HG03139 (cell line): ENCODE measurements at regions not wholly inside any gene's neighbourhood (a gene's known extent, or its start where the extent isn't known, plus 50 kb on each side); places are given as distances from the start of the nearest gene placed in this dataset.

ENCODE experiments used
- ATAC-seq: cut with Tn5 transposase; IDR thresholded peaks from one replicate; pipeline ENCODE4 v1.9.1; 2021; ENCODE audit not compliant: unreplicated experiment

GRCh38 chr11:80636999-80637398 is 1196.2 kb upstream of the TENM4 start:
- no peak for ATAC-seq

DNA sequence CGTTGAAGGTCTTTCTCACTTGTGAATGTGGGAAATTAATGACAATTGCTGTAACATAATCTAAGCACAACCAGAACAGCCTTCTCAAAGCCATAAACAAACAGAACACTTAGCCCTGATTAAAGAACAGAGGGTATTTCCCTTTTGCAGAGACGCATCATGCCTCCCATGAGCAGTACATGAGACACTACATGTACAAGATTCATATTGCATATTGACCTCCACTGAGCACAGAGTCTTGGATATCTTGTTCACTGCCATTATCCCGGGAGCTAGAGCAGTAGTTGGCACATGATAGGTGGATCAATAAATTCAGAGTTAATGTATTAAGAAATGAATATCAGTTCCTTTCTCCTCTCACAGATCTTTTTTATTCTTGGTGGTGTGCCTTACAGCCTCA is 1194.3 kb upstream of the TENM4 start:
- no peak for ATAC-seq

- no peak for ATAC-seq
These were observed 1191.9 kb upstream of the TENM4 start for GRCh38 chr11:80632691-80633090.

DNA sequence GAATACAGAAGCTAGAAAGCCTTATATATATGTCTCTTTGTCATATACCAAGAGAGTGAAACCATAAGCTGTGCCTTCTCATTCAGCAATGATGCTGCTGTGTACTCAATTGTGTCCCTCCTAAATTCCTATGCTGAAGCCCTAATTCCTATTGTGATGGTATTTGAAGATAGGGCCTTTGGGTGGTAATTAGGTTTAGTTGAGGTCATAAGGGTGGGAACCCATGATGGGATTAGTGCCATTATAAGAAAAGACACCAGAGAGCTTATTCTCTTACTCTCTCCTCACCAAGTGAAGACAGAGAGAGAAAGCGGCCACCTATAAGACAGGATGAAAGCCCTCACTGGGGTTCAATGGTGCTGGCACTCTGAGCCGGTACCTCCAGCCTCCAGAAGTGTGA is 1191.3 kb upstream of the TENM4 start:
- no peak for ATAC-seq

GRCh38 chr11:80629466-80629865 is 1188.6 kb upstream of the TENM4 start:
- ATAC-seq, result no peak

DNA sequence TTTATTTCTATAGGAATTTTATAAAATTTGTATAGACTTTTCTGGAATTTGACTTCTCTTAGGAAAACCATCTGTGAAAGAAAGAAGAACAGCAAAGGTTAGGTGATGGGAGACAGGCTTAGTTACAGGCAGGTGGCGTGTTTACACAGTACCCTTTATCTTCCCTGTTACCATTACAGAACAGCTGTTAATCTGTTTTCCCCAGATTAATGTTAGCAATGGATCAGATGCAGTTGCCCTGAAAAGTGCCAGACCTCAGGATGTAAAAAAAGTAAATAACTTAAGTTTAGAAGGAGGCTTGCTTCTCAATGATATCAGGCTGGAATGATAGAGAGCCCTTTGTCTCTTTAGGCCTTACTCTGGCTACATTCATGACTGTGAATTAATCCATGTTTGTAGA is 1186.5 kb upstream of the TENM4 start:
- no peak for ATAC-seq

GRCh38 chr11:80626721-80627120 is 1185.9 kb upstream of the TENM4 start:
- no peak for ATAC-seq

DNA sequence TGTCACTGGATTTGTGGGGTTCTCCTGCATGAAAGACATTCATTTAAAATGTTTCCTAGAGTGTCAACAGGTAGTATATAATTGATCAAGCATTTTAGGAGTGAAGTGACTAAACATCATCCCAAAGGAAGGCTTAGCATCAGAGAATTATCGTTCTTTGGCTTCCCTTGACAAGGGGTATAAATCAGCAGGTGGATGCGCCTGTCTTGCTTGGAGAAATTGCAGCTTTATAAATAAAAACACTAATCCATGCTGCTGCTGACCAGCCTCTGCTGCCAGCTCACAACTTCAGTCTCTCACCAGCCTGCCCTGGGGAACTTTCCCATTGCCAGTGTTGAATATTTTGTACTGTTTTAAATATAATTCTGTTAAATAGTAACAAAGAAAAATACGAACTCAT is 1184.7 kb upstream of the TENM4 start:
- no peak for ATAC-seq

DNA sequence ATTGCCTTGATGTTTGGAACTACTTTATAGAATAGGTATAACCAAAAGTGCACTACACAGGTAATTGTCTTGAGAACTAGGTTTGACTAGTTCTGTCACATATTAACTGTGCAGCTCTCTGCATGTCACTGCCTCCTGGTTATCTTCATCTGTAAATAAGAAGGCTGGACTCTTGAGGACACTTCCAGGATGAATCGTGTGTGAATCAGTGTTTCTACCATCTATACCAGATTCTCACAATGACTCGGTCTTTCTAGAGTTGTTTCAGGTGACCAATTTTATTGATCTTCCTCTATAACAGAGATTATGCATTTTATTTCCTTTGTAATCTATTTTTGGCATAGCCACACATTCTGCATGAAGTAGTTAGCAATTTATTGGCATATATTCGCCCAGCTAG is 1181.0 kb upstream of the TENM4 start:
- no peak for ATAC-seq

GRCh38 chr11:80620867-80621266 is 1180.0 kb upstream of the TENM4 start:
- ATAC-seq, result no peak

DNA sequence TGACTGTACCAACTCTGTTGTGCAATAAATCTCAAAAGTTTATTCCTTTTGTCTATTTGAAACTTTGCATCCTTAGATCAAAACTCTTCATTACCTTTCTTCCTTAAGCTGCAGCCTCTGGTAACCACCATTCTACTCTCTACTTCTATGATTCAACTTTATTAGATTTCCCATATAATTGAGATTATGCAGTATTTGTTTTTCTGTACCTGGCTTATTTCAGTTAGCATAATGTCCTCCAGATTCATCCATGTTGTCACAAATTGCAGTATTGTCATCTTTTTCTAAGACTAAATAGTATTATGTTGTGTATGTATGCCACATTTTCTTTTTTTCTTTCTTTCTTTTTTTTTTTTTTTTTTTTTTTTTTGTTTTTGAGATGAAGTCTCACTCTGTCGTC is 1176.3 kb upstream of the TENM4 start:
- no peak for ATAC-seq

DNA sequence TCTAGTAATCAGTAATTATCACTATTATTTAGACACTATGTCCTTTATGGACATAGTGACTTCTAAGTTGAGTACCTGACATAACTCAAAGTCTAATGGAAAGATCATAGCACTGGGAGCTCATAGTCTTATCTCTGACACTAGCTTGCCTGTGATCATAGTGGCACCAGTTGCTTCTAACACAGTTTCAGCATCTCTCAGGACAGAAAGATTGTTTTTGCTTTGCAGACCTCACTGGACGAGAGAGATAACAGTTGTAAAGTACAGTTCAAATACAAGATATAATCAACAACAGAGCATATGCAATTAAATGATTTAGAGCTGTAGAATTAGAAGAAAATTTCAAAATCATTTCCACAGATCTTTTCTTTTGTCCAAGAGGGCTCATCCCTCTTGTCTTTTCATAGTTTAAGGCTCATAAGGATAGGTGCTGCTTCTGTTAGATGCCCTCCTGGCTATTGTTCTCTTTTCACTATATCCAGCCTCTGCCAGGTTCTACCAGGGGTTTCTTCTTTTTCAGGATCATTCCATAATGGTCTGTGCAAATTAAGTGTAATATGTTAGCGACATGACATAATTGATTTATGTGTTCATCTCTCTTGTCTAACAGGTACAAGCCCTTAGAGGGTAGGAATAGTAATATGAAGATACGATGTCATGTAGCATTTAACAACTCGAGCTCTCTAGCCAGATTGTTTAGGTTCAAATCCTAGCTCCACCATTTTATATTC is 1175.4 kb upstream of the TENM4 start:
- no peak for ATAC-seq

GRCh38 chr11:80613655-80614054 is 1172.8 kb upstream of the TENM4 start:
- no peak for ATAC-seq

GRCh38 chr11:80610516-80610915 is 1169.7 kb upstream of the TENM4 start:
- ATAC-seq, result no peak

GRCh38 chr11:80603472-80603871 is 1162.6 kb upstream of the TENM4 start:
- no peak for ATAC-seq

GRCh38 chr11:80598905-80599304 is 1158.1 kb upstream of the TENM4 start:
- no peak for ATAC-seq

GRCh38 chr11:80596291-80596810 is 1155.5 kb upstream of the TENM4 start:
- ATAC-seq, result no peak

DNA sequence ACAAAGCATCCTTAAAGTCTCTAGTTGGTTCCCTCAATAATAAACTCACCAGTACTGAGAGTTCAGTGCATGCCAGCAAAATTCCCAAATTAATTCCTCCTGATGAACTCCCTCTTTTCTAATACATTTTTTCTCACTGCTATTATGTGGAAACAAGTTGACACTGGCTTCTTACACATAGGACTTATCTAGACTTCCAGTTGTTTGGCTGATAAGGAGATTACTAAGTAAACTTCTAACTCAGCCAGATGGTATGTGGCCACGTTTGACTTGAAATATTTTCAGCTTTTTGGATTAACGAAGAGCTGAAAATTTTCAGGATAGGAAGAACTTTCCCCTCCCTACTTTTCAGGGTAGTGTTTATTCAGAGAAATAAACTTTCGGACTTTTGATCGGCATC is 1154.2 kb upstream of the TENM4 start:
- ATAC-seq, result no peak

DNA sequence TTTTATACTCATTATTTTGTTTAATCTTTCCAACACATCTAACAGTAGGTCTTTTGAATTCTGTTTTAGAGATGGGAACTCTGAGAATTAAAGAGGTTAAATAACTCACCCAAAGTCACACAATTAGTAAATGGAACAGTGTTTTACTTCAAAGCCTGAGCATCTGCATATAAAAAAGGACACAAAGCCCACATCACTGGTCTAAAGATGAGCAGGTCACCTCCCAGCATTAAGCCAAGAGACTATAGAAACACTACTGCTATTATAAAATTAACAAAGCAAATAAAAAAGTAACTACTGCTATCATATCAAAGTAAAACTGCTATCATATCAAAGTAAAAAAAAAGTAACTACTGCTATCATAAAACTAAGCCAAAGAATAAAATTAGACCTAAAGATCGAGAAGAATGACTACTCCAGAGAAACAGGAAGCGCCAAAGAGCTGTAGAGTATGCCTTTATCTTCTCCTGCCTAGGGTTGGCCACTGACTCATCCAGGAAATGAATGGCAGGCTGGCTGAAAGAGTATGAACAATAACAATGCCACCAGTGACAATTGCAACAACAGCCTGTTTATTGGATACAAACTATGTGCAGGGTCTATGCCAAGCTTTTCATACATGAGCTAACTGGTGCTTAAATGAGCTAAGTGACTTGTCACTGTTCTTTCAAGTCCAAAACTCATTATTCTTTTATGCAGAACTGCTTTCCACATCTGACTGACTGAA is 1153.0 kb upstream of the TENM4 start:
- no peak for ATAC-seq

DNA sequence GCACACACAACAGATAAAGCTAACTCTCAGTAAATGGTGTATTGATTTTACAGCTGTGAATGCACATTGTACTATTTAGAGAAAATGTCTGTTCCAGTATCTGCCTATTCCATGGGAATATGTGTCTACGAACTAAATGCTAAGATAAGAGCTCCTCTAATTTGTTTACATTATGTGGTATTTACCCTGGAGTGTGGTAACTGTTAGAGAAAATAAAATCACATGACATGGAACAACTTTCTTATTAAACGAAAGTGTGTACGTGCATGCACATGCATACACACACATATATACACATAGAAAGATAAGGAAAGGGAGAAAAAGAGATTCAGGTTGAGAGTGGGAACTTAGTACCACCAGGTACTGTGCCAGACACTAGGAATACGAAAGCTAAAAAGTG is 1151.7 kb upstream of the TENM4 start:
- no peak for ATAC-seq

DNA sequence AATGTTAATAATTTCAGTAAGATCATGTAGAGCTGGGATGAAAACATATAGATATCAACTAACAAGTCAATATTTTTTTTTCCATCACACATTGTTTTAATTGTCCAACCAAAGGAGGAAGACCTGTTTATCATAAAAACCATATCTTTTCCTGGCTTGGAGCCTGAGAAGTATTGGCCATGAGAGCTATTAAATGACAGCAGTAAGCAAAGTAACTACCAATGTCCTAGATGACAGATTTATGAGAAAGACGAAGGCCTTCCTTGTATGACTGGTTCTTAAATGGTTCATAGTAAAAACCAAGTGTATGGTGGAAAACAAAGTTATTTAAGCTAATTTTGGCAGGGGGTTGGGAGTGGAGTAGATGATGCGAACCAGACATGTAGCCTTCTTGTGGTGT is 1147.1 kb upstream of the TENM4 start:
- no peak for ATAC-seq

- no peak for ATAC-seq
These were observed 1145.6 kb upstream of the TENM4 start for GRCh38 chr11:80586464-80586863.

DNA sequence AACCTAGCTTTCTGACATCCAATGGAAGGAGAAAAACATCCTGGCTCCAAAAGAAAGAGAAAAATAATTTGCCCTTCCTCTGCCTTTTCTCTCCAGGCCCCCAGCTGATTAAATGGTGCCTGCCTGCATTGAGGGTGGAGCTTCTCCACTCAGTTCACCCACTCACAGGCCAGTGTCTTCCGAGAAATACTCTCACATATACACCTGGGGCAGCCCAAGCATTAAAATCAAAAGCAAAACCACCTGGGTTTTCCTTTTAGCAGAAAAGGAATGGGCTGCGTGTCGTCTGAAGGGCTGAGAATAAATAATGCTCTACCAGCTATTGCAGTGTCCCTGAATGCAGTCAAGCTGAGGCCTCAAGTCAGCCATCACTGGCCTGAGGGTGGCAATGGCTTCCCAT is 1143.8 kb upstream of the TENM4 start:
- no peak for ATAC-seq
